Smooth muscle cell (in vitro differentiated cells): ENCODE measurements at regions not wholly inside any gene's neighbourhood (a gene's known extent, or its start where the extent isn't known, plus 50 kb on each side); places are given as distances from the start of the nearest gene placed in this dataset.

Source experiments
- DNase-seq: peaks from one replicate; lab custom pipeline; 2025; ENCODE audit not compliant: unreplicated experiment; lab: John Stamatoyannopoulos, UW
- H2AFZ ChIP-seq: fragments of 200-600 bp; sonication (generic); 2 replicates; pipeline ENCODE4 v1.6.0; 2016; ENCODE audit warnings: antibody characterized with exemption, low read depth, mild to moderate bottlenecking
- H3F3A ChIP-seq: fragments of 200-600 bp; sonication (generic); 2 replicates; pipeline ENCODE4 v1.6.0; 2017; ENCODE audit warnings: antibody characterized with exemption, low read depth
- H3K27ac ChIP-seq: fragments of 200-600 bp; sonication (generic); 2 replicates; pipeline ENCODE4 v1.5.1; 2016; ENCODE audit warnings: low read depth, mild to moderate bottlenecking
- H3K27me3 ChIP-seq: fragments of 200-600 bp; sonication (generic); 2 replicates; pipeline ENCODE4 v1.6.1; 2016; ENCODE audit warnings: low read depth, mild to moderate bottlenecking
- H3K36me3 ChIP-seq: fragments of 200-600 bp; sonication (generic); 2 replicates; pipeline ENCODE4 v1.5.1; 2016; ENCODE audit warnings: low read depth
- H3K4me1 ChIP-seq: fragments of 200-600 bp; sonication (generic); 2 replicates; pipeline ENCODE4 v1.5.1; 2016; ENCODE audit warnings: low read depth
- H3K4me2 ChIP-seq: fragments of 200-600 bp; sonication (generic); 2 replicates; pipeline ENCODE4 v1.6.0; 2016; ENCODE audit warnings: mild to moderate bottlenecking
- H3K4me3 ChIP-seq: fragments of 200-600 bp; sonication (generic); 2 replicates; pipeline ENCODE4 v1.5.1; 2016; ENCODE audit warnings: mild to moderate bottlenecking
- H3K79me2 ChIP-seq: fragments of 200-600 bp; sonication (generic); 2 replicates; pipeline ENCODE4 v1.6.0; 2016; ENCODE audit warnings: low read depth, mild to moderate bottlenecking
- H3K9ac ChIP-seq: fragments of 200-600 bp; sonication (generic); 2 replicates; pipeline ENCODE4 v1.6.0; 2016; ENCODE audit warnings: low read depth
- H3K9me3 ChIP-seq: fragments of 200-600 bp; sonication (generic); replicated peaks from 2 replicates; pipeline ENCODE4 v1.5.1; 2016; ENCODE audit warnings: low read depth
- H4K20me1 ChIP-seq: fragments of 200-600 bp; sonication (generic); 2 replicates; pipeline ENCODE4 v1.6.0; 2016; ENCODE audit warnings: low read depth
- WGBS: methylation state at CpG from one replicate; pipeline ENCODE4 v1.1.7; 2016; ENCODE audit warnings: low lambda C conversion rate; 5-methylcytosine and 5-hydroxymethylcytosine counted together
- TF ChIP-seq, protein P1 (sequence below): fragments of 200-600 bp; sonication (generic); IDR thresholded peaks from 2 replicates; pipeline ENCODE4 v1.5.1; 2017; ENCODE audit warnings: borderline replicate concordance, mild to moderate bottlenecking, antibody characterized with exemption; ENCODE audit not compliant: insufficient read depth, poor library complexity, severe bottlenecking

DNA sequence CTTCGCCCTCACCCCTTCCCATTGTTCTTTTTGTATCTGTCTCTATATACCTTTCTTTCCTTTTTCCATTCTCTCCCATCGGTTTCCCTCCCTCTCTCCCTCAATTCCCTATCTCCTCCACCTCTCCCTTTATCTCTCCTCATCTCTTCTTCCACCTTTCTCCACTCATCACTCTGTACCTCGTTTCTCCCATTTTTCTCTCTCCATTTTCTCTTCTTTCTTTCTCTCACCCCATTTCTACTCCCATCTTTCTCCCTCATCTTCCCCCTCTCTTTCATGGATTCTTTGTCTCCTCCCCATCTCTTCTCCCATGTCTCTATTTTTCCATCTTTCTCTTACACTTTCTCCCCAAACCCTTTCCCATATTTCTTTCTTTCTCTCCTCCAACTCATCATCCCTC is 385.9 kb upstream of the CLINT1 start:
- H3K9me3 ChIP-seq, result no peaks in the 10 kb centered on the region
- no peak for DNase-seq
- H3K27me3 ChIP-seq, result peaks cover 9% of the 10 kb centered on the region
- no peak overlapping the region for H3K4me3 ChIP-seq
- WGBS, result 80% methylated on average over 3 of the region's 3 CpGs
- no peaks in the 10 kb centered on the region for H3K4me1 ChIP-seq
- TF ChIP-seq, protein P1, sequence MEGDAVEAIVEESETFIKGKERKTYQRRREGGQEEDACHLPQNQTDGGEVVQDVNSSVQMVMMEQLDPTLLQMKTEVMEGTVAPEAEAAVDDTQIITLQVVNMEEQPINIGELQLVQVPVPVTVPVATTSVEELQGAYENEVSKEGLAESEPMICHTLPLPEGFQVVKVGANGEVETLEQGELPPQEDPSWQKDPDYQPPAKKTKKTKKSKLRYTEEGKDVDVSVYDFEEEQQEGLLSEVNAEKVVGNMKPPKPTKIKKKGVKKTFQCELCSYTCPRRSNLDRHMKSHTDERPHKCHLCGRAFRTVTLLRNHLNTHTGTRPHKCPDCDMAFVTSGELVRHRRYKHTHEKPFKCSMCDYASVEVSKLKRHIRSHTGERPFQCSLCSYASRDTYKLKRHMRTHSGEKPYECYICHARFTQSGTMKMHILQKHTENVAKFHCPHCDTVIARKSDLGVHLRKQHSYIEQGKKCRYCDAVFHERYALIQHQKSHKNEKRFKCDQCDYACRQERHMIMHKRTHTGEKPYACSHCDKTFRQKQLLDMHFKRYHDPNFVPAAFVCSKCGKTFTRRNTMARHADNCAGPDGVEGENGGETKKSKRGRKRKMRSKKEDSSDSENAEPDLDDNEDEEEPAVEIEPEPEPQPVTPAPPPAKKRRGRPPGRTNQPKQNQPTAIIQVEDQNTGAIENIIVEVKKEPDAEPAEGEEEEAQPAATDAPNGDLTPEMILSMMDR, result no peak
- H3K36me3 ChIP-seq, result no peaks in the 10 kb centered on the region
- H3F3A ChIP-seq, result no peaks in the 10 kb centered on the region
- H3K9ac ChIP-seq, result no peak overlapping the region
- no peak overlapping the region for H3K4me2 ChIP-seq
- H4K20me1 ChIP-seq, result no peaks in the 10 kb centered on the region
- no peak overlapping the region for H2AFZ ChIP-seq
- no peaks in the 10 kb centered on the region for H3K79me2 ChIP-seq
- H3K27ac ChIP-seq, result no peak overlapping the region

DNA sequence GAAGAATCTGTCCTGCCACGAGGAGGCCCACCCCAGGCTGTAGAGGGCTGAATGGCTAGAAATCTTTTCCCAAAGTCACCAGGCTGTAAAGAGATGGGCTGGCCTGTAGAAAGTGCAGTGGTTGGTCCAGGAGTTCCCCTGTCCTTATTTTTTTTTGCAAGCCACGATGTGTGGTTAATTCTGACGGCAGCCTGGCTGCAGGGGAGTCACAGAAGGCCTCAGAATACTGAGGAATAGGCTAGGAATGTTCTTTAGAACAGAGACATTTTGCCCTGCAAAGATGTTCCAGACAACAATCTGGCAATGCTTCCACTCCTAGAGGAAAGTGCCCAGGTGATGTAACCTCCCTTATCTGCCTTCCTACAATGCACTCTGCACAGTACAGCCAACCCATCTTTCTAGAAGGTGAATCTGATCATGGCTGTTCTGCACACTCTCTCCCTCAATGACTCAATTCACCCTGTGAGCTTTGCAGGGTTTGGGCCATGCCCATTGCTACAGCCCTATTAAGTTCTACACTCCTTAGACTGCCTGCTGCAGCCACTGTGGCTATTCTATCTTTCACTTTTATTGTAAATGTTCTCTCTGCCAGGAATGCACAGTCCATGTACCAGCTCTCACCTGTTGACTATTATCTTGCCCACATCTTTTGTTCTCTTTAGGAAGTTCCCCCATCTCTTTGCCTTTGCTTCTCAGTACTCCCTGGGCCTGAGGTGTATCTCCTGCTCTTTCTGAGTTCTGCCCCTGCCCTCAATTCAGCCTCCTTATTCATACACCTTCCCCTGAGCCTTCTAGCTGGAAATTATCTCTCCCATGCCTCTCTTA is 377.8 kb upstream of the CLINT1 start:
- no peak for DNase-seq
- Histone ChIP-seq H3K9me3 (no peaks in the 10 kb centered on the region), H2AFZ (no peak overlapping the region), H3K27me3 (peaks cover 5% of the 10 kb centered on the region), H3K4me3 (no peak overlapping the region), H3K79me2 (no peaks in the 10 kb centered on the region), H3K4me1 (peaks cover 16% of the 10 kb centered on the region), H3K4me2 (no peak overlapping the region), H3K36me3 (no peaks in the 10 kb centered on the region), H3F3A (no peaks in the 10 kb centered on the region), H4K20me1 (no peaks in the 10 kb centered on the region), H3K27ac (no peak overlapping the region), H3K9ac (no peak overlapping the region)
- 42% methylated on average over 3 of the region's 3 CpGs for WGBS
- TF ChIP-seq, protein P1, result no peak

DNA sequence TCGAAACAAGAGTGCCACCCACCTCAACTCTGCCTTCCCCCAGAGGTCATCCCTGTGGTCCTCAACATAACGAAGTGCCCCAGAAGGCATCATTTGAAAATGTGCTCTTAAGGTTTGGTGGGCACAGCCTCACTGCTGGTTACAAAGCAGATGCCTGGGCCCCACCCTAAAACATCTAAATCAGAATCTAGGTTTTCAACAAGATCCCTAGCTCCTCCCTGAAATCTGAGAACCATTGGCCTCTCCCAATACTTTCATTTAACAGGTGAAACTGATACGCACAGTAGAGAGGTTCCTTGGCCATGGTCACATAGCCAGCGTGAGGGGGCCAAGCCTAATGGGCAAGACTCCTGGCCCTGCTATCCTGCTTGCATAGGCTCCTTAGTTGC is 376.2 kb upstream of the CLINT1 start:
- Histone ChIP-seq H3K4me3 (no peak overlapping the region), H3K27ac (no peak overlapping the region), H3F3A (no peaks in the 10 kb centered on the region), H2AFZ (no peak overlapping the region), H3K9ac (no peak overlapping the region), H3K4me2 (no peak overlapping the region), H3K4me1 (peaks cover 16% of the 10 kb centered on the region), H3K36me3 (no peaks in the 10 kb centered on the region), H3K79me2 (no peaks in the 10 kb centered on the region), H4K20me1 (no peaks in the 10 kb centered on the region), H3K27me3 (peaks cover 5% of the 10 kb centered on the region), H3K9me3 (no peaks in the 10 kb centered on the region)
- TF ChIP-seq, protein P1, result no peak
- 93% methylated on average over 4 of the region's 4 CpGs for WGBS
- no peak for DNase-seq
